ENCODE measurements at regions not wholly inside any gene's neighbourhood (a gene's known extent, or its start where the extent isn't known, plus 50 kb on each side); places are given as distances from the start of the nearest gene placed in this dataset.

DNA sequence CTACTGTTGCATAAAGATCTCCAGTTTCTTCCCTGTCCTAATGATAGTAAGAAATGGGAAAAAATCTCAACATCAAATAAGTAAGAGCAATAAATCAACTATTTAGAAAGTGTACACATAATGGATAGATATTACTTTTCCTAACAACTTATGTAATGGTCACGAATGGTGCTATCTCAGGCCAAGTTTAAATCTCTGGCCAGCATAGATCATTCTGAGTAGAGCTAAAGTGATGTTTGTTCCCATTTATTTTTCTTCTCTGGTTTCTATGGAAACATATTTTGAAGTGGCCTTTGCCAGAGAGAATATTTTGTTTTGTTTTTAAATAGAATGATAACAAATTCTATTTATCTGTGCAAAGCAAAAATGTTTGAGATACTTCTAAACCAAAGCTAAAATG lies 249.7 kb upstream of the TTC14 start (continued):
- TF ChIP-seq BCL3 (IDR thresholded peaks at IDR 0.05) (no peak), HOXB5 (CRISPR knock-in tag; IDR thresholded peaks at IDR 0.05) (no peak), PHF8 (IDR thresholded peaks at IDR 0.05; ENCODE audit: borderline replicate concordance, low read depth) (no peak), KDM5A (IDR thresholded peaks at IDR 0.05) (no peak), RNF2 (IDR thresholded peaks at IDR 0.05; ENCODE audit: borderline replicate concordance, low read depth) (no peak), HEYL (CRISPR knock-in tag; IDR thresholded peaks at IDR 0.05) (no peak), RCOR1 (IDR thresholded peaks at IDR 0.05; ENCODE audit: low read depth, low read length) (no peak)
- TF ChIP-seq, protein P1, sequence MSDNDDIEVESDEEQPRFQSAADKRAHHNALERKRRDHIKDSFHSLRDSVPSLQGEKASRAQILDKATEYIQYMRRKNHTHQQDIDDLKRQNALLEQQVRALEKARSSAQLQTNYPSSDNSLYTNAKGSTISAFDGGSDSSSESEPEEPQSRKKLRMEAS (IDR thresholded peaks at IDR 0.05), result no peak

GRCh38 chr3:180354214-180354613 lies 247.7 kb upstream of the TTC14 start:
- ChIA-PET POLR2A (no interaction called here), CTCF (no interaction called here)
- Histone ChIP-seq H3K4me1 (no peaks in the 10 kb centered on the region), H3K4me3 (no peak overlapping the region), H3K27ac (no peak overlapping the region), H3K4me2 (no peak overlapping the region), H3K9me3 (no peaks in the 10 kb centered on the region)
- FAIRE-seq (no peak), DNase-seq (ENCODE audit: low read depth in 1 of 2, low spot score in 1 of 2) (no peak), ATAC-seq (no peak)
- no peak for TF ChIP-seq CBX8 (IDR thresholded peaks at IDR 0.05)
- TF ChIP-seq USF2 (IDR thresholded peaks at IDR 0.05), result no peak
- TF ChIP-seq HES2 (IDR thresholded peaks at IDR 0.05), result no peak
- TF ChIP-seq, protein P2, sequence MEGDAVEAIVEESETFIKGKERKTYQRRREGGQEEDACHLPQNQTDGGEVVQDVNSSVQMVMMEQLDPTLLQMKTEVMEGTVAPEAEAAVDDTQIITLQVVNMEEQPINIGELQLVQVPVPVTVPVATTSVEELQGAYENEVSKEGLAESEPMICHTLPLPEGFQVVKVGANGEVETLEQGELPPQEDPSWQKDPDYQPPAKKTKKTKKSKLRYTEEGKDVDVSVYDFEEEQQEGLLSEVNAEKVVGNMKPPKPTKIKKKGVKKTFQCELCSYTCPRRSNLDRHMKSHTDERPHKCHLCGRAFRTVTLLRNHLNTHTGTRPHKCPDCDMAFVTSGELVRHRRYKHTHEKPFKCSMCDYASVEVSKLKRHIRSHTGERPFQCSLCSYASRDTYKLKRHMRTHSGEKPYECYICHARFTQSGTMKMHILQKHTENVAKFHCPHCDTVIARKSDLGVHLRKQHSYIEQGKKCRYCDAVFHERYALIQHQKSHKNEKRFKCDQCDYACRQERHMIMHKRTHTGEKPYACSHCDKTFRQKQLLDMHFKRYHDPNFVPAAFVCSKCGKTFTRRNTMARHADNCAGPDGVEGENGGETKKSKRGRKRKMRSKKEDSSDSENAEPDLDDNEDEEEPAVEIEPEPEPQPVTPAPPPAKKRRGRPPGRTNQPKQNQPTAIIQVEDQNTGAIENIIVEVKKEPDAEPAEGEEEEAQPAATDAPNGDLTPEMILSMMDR (IDR thresholded peaks at IDR 0.05), result no peak
- no peak for TF ChIP-seq SMC3 (IDR thresholded peaks at IDR 0.05)
- TF ChIP-seq E2F6 (IDR thresholded peaks at IDR 0.05; ENCODE audit: borderline replicate concordance, low read depth), result no peak
- TF ChIP-seq CHD2 (IDR thresholded peaks at IDR 0.05; ENCODE audit: low read length, partially characterized antibody), result no peak
- TF ChIP-seq ZFP36 (IDR thresholded peaks at IDR 0.05; ENCODE audit: borderline replicate concordance, partially characterized antibody), result no peak
- no peak for TF ChIP-seq CBX2 (IDR thresholded peaks at IDR 0.05; ENCODE audit: borderline replicate concordance, low read depth)
- no peak for TF ChIP-seq TP53 (CRISPR knock-in tag; IDR thresholded peaks at IDR 0.05)
- no peak for TF ChIP-seq EHF (CRISPR knock-in tag; IDR thresholded peaks at IDR 0.05)
- no peak for TF ChIP-seq FOSB (CRISPR knock-in tag; IDR thresholded peaks at IDR 0.05)
- TF ChIP-seq POLR2AphosphoS2 (conservative IDR thresholded peaks at IDR 0.05; ENCODE audit: low read length), result no peak
- 26% methylated on average over 8 of the region's 8 CpGs for WGBS (ENCODE audit: missing lambda C conversion rate)

GRCh38 chr3:180358179-180358578 lies 243.8 kb upstream of the TTC14 start:
- ChIA-PET POLR2A (no interaction called here), CTCF (interaction anchor here (0.6 kb wide), 1 partner anchor 134 kb away, joined by 3 read pairs; no protein-coding TSS in a partner anchor)
- no peak overlapping the region for H3K4me2 ChIP-seq
- no peaks in the 10 kb centered on the region for H3K9me3 ChIP-seq
- FAIRE-seq (no peak), DNase-seq (ENCODE audit: low read depth in 1 of 2, low spot score in 1 of 2) (no peak), ATAC-seq (no peak)
- H3K4me3 ChIP-seq, result no peak overlapping the region
- H3K4me1 ChIP-seq, result no peaks in the 10 kb centered on the region
- no peak overlapping the region for H3K27ac ChIP-seq
- TF ChIP-seq FOSL2 (IDR thresholded peaks at IDR 0.05) (no peak), FOSL2 (CRISPR knock-in tag; IDR thresholded peaks at IDR 0.05) (no peak), JUN (IDR thresholded peaks at IDR 0.05) (no peak), EHMT2 (IDR thresholded peaks at IDR 0.05; ENCODE audit: low read depth) (no peak), EHF (CRISPR knock-in tag; IDR thresholded peaks at IDR 0.05) (no peak), NR3C1 (IDR thresholded peaks at IDR 0.05) (no peak), ZSCAN20 (CRISPR knock-in tag; IDR thresholded peaks at IDR 0.05) (no peak)
- TF ChIP-seq, protein P3, sequence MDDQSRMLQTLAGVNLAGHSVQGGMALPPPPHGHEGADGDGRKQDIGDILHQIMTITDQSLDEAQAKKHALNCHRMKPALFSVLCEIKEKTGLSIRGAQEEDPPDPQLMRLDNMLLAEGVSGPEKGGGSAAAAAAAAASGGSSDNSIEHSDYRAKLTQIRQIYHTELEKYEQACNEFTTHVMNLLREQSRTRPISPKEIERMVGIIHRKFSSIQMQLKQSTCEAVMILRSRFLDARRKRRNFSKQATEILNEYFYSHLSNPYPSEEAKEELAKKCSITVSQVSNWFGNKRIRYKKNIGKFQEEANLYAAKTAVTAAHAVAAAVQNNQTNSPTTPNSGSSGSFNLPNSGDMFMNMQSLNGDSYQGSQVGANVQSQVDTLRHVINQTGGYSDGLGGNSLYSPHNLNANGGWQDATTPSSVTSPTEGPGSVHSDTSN (IDR thresholded peaks at IDR 0.05), result no peak
- TF ChIP-seq, protein P4, sequence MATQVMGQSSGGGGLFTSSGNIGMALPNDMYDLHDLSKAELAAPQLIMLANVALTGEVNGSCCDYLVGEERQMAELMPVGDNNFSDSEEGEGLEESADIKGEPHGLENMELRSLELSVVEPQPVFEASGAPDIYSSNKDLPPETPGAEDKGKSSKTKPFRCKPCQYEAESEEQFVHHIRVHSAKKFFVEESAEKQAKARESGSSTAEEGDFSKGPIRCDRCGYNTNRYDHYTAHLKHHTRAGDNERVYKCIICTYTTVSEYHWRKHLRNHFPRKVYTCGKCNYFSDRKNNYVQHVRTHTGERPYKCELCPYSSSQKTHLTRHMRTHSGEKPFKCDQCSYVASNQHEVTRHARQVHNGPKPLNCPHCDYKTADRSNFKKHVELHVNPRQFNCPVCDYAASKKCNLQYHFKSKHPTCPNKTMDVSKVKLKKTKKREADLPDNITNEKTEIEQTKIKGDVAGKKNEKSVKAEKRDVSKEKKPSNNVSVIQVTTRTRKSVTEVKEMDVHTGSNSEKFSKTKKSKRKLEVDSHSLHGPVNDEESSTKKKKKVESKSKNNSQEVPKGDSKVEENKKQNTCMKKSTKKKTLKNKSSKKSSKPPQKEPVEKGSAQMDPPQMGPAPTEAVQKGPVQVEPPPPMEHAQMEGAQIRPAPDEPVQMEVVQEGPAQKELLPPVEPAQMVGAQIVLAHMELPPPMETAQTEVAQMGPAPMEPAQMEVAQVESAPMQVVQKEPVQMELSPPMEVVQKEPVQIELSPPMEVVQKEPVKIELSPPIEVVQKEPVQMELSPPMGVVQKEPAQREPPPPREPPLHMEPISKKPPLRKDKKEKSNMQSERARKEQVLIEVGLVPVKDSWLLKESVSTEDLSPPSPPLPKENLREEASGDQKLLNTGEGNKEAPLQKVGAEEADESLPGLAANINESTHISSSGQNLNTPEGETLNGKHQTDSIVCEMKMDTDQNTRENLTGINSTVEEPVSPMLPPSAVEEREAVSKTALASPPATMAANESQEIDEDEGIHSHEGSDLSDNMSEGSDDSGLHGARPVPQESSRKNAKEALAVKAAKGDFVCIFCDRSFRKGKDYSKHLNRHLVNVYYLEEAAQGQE (IDR thresholded peaks at IDR 0.05), result no peak
